ENCODE measurements at regions not wholly inside any gene's neighbourhood (a gene's known extent, or its start where the extent isn't known, plus 50 kb on each side); places are given as distances from the start of the nearest gene placed in this dataset.
A peak's percentile ranks its signal among the peaks of the same experiment; 100 is the strongest.
"Not testable (repeated sequence)": the region's sequence is repeated elsewhere in the genome, so short reads cannot be mapped to it uniquely, and the experiment has no call there.

DNA sequence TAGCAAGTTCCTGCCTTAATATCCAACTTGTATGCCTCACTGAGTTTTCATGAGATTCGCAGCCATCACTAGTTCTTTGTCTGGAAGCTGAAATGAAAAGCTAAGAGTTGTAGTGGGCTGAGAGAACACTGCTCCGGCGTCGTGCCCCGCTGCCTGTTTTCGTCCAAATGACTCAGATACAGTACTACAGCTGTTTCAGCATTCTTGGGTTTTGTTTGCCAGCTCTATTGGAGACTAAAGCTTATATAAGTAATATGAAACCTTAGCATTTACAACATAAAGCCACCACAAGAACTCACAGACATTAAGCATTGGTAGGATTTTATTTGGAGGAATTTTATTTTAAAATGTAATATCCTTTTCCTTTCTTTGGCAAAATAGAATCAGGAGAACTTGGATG is 299.7 kb downstream of the DLEU7 start:
- no peak for DNase-seq

DNA sequence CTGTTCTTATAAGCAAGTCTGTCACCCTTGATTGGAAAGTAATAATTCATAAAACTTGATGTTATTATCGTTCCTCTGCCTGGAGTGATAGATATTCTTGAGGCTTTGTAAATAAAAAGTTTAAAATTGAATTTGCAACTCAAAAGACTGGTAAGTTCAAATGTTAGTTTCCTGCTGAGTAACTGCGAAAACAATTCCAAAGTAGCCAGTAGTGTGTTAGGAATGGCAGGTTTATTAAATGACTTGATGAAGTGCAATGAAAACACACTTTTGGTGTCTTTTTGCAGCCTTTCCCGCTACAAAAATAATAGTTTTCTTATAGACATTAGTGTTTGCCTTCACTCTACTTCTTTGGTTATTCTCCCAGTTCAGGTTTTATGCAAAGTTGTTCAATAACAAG is 299.3 kb downstream of the DLEU7 start:
- no peak for DNase-seq

DNA sequence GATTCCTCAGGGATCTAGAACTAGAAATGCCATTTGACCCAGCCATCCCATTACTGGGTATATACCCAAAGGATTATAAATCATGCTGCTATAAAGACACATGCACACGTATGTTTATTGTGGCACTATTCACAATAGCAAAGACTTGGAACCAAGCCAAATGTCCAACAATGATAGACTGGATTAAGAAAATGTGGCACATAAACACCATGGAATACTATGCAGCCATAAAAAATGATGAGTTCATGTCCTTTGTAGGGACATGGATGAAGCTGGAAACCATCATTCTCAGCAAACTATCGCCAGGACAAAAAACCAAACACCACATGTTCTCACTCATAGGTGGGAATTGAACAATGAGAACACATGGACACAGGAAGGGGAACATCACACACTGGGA is 296.3 kb downstream of the DLEU7 start:
- DNase-seq: not testable (repeated sequence)

DNA sequence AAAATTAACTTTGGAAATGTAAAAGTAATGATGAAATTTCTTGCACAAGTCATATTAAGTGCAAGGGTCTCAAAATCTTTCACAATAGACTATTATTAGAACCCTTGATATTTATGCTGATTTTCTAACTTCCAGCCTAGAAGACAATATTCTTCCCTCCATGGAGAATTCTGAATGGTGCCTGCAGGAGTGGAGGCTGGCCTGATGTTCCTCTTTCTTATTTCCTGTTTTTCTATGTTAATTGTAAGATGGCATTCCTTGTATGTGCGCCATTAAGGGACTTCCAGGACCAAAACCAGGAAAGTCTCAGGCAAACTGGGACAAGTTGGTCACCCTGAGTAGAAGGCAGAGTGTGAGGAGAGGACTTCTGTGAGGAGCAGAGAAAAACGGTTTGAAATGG is 294.9 kb downstream of the DLEU7 start:
- no peak for DNase-seq

DNA sequence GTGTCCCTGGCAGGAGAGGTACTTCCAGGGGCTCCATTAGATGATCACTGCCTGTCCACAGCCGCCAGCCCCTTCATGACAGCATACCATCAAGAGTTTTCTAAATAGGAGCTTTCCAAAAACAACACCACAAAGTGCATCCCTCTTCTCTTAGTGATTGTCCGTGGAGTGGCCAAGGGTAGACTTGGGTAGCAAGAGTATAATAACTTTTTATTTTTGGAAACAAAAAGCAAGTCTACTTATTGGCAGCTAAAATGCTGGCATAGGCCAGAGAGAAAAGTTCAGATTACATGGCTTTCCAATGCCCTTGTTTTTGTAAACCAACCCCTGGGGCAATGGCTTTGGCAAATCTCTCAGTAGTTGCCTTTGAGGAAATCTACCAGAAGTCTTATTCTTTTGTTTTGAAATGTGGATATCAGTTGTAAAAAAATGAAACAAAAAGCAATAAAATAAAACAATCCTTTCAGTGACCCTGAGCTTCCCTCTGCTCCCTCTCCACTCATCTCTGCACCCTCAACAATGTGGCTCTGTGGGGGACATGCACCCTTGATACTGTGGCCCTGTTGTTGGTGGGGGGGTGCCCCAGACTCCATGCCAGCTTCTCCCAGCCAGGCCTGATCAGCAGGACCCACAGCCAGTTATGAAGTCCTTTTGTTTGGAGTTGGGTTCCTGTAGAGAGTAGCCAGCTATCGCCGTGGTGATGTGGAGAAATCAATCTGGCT is 294.1 kb downstream of the DLEU7 start:
- no peak for DNase-seq

DNA sequence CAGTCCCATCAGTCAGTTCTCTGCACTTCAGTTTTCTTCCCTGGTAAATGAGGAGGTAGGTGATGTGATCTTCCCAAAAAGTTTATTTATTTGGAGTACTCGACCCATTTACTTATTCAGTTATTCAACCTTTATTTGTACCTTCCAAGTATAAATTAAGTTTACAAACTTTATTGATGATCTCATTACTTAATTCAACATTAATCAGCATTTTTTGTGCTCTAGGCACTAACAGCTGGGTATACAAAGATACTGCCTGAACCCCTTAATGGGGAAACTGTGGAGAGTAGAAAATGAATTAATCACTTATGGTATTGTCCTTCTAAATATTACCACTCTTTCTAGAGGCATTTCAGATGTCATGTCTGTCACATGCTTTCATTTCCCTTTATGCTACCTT is 293.3 kb downstream of the DLEU7 start:
- no peak for DNase-seq

DNA sequence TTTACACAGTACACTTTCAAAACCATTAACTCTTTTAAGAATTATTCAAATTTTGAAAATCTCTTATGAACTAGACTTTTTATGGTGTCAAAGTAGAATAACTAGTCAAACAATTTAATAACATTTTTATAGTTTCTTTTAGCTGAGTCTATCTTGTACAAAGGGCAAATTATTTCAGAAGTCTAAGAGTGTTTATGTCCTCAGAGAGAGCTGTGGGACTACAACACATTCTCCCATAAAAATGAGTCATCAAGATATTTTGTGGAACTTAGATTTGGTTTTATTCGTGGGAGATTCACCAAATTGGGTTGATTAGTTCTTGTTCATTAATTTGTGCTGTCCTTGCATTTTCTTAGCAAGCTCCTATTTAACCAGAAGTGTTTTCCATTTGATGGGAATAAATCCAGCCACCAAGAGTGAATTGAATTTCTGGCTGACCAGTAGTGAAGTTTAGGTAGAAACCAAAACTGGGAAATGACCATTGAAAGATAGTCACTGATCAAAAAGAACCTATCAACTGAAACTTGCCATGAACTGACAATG is 291.0 kb downstream of the DLEU7 start:
- DNase-seq: no peak

DNA sequence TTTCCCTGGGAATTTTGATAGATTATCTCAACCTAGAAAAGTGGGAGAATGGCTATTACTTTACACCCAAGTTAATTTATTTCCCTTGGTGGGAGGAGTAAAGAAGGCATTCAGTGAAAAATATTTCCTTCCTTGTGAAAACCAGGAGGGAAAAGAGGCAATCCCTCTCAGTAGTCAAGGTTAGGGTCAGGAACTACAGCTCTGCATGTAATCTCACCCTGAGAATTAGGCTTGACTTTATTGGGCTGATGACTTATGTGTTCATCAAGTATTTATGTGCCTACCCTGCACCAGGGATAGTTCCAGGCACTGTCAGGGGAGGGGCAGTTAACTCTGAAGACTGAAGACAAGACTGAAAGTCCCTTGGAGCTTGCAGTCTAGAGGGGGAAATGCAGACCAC is 281.8 kb downstream of the DLEU7 start:
- DNase-seq: no peak

DNA sequence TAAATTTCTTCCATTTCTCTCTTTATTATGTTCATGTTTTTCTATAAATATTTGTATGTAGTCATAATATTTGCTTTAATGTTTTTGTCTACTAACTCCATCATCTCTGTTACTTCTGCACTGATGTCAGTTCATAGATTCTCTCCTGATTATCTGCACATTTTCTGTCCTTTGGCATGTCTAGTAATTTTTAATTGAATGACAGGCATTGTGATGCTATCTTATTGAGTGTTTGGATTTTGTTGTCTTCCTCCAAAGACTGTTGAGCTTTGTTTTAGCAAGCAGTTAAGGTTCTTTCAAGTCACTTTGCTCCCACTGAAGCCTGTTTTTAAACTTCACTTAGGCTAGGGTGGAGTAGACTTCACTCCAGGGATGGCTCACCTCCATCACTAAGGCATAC is 276.8 kb downstream of the DLEU7 start:
- no peak for DNase-seq

DNA sequence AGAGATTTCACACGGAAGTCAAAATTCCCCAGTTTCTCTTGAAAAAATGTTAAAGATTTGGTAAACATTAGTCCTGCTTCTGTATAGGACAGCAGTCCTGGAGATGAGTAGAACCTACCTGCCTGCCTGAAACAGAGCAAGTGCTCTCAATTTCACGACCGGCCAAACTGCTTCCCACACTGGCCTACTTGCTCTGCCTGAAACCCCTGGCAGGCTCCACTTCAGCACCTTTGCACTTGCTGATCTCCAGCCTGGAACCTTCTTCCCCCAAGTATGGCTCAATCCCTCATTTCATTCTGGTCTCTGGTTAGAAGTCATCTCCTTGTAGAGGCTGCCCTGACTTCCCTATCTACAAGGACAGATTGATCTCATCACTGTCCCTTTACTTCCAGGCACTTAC is 271.4 kb downstream of the DLEU7 start:
- no peak for DNase-seq

DNA sequence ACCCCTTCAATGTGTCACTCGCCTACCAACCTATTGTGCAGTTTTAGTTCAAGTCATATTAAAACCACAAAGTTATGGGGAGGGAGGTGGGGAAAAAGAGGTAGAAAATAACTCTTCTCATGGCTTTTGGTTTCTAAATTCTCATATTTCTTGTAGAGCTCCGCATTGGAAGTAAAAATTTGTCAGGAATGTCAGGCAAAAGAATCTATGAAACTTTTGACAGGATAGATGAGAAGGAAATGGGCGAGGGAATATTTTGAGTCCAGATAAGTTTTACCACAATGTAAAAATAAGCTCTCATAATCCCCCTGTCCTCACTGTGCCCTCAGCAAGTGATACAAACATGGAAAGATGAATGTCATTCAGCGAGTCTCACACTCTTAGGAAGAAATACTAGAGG is 270.4 kb downstream of the DLEU7 start:
- no peak for DNase-seq

DNA sequence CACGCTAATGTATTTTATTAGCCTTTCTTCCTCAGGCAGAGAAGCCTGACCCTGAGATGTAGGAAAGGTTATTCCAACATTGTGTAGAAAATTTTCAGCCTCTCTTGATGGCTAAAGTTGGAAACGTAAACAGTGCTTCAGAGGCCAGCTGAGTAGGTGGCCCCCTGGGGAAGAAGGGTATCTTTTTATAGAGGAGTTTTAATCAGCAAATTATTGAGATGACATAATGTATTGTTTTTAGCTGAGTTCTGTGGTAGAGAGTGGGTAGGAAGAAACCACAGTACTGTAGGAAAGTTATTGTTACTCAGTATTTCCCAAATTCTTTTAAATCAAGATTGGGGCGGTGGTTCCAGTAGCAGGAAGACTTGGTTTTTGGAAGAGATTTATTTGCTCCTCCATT is 268.8 kb downstream of the DLEU7 start:
- DNase-seq: no peak

DNA sequence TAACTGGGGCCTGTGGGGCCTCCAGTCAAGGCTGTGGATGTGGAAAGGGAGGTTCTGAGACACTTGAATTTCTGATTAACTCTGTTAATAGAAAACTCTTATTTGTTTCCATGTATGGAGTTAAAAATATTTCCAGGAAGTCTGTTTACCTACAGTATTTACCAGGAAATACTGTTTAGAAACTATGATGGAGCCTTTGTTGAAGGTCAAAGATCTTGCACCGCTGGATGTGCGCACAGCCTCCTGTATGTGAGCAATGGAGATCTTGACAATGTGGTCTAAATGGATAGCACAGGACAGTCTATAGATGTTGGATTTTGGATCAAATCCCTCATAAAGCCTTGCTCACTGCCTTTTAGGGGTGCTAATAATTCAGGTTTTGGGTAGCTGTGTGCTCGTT is 268.4 kb downstream of the DLEU7 start:
- no peak for DNase-seq

DNA sequence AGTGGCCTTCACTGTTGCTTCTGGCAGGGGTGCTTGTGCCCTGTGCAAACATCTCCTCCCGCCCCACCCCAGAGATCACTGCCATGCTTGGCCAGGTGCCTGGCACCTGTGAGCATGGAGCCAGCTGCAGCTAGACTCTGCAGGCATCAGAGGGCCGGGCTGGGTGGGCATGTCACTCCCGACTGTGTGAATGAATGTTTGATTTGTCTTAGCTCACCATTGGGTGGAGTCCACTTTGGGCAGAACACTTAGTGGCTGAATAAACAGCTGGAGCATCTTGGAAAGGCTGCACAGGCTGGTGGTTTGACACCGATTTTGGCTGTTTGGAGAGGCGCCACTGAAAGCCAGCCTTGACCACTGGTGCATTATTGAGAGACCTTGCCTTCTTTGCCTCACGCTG is 267.3 kb downstream of the DLEU7 start:
- peak; percentile 85 for DNase-seq

DNA sequence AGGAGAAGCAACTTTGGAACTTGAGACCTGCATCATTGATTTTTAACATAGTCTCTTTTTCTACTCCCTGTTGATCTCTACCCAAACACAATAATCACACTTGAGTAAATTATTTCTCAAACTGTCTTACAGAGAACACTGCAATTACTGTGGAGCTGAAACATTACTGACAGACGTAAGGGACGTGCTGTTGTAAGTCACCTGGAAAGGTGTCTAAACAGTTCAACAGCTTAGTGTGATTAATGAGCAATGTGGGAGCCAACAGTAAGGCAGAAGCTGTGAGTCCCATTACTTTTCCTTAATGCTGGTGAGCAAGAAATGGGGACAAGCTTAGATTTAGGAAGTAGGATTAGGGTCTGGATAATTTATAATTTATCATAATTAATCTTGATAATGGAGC is 265.7 kb downstream of the DLEU7 start:
- no peak for DNase-seq

DNA sequence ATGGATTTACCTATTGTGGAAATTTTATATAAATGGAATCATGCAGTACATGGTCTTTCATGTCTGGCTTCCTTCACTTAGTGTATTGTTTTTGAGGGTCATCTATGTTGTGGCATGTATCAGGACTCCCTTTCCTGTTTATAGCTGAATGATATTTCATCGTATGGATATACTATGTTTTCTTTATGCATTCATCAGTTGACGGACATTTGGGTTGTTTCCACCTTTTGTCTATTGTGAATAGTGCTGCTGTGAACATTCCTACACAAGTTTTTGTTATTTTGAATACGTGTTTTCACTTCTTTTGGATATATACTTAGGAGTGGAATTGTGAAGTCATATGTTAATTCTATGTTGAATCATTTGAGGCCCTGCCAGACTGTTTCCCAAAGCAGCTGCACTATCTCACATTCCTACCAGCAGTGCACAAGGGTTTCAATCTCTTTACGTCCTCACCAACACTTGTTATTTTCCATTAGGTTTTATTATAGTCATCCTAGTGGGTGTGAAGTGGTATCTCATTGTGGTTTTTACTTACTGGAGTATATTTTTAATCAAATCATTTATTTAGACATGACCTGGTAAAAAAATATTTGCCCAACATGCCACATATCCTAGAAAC is 262.7 kb downstream of the DLEU7 start:
- DNase-seq: no peak

DNA sequence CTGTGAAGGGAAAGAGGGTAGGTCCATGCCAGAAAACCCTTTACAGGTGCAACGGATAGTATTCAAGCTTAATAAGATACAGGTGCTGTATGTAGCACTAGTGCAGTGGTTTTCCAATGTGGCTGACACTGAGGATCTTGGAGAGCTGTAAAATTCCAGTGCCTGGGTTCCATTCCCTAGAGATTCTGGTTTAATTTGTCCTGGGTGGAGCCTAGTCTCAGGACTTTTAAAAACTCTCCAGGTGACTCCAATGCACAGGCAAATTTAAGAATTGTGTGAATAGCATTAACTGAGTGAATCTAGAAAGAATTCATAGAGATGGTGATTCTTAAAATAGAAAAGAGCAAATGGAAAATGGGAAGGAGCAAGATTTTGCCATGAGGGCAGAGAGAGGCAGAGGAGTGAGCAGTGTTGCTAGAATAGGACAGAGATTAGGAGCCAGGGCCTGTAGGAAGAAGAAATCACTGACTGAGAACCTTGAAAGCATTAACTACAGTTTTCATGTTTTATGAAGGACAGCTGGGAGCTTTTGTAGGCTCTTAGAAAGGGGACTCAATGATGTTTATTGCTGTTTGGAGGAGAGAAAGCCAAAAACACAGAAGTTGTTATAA is 261.8 kb downstream of the DLEU7 start:
- DNase-seq: no peak

DNA sequence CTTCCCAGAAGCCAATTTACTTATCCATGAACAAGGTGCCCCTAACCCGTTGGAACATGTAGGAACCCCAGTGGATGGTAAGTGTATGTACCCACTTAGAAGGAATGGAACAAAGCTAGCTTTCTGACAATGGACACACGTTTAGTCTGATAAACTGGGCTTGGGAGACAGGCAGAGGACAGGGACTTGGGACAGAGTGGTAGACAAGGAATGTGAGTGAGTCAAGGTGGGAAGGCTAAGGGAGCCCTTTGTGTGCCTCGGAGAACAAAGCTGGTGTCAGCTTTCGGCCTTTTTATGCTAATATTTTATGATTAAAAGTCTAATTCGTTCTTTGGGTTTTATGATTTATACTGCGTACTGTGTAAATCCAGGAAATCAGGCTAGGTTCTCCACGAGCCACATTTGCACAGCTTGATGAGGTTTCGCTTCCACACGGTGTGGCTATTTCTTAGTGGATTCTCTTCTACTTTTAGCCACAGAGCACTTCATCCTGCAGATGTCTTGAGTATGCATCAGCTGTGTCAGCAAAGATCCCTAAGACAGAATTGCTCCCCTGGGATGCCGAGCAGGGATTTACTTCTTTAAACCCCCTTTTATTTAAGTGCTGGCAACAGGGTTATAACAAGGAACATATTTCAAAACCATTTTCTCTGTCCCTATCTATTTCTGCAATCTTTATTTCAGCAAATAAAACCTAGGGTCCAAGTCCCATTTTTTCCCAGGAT is 258.5 kb downstream of the DLEU7 start:
- DNase-seq: no peak

DNA sequence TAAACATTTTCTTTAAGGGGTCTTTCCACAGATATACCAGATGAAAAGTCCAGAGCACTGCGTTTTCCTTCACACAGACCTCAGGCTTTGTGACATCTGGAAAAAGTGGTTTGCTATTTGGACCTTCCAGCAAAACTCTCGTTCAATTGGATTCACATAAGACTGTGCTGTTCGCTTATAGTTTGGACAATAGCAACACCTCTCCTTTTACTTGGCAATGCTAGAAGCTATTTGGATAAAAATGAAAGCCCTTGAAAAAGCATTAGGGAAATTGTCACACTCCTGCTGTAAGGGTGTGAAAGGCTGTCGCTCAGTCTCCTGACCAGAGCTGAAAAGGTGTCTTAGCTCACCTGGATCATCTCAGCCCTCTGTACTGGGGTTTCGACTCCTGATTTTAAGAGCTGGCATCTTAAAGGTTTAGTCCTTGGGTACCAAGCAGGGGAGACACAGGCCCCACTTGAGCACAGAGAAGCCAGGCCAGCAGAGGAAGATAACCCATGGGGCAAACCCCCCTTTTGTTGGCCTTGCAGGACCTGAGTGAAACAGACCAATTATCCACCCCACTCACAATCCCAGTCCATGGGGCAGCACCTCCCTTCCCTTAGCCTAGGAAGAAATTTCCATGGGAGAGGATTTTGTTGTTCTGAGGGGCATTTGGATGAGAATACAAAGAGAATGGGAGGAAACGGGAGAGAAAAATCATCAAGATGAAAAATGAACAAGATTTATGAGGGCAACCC is 257.6 kb downstream of the DLEU7 start:
- DNase-seq: no peak

DNA sequence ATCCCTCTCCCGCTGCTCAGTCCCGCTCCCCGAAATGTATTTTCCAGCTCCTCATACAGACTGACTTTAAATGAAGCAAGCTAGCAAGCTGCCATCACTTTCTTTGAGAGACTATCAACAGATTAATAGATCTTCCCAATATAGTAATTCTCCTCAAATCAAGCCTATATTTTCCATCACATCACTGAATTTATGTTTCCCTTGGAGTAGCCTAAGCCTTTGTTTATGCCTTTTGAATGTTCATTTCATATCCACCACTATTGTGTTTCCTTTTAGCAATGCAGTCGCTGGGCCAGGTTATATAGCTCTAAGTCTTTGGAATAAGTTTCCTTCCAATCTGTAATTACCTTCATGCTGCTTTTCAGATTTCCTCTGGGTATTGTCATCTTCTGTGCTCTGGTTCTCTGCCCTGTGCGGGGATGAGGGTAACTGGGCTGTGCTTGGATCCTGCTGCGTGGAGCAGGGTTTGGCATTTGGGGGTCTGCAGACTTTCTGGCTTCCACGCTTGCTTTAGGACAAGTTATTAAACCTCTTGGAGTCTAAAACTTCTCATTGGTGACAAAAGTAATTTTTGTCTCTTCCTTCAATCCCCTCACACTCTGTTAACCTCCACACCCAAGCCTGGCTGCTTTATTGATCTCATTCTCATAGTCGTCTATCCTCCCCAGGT is 256.9 kb downstream of the DLEU7 start:
- DNase-seq: no peak

DNA sequence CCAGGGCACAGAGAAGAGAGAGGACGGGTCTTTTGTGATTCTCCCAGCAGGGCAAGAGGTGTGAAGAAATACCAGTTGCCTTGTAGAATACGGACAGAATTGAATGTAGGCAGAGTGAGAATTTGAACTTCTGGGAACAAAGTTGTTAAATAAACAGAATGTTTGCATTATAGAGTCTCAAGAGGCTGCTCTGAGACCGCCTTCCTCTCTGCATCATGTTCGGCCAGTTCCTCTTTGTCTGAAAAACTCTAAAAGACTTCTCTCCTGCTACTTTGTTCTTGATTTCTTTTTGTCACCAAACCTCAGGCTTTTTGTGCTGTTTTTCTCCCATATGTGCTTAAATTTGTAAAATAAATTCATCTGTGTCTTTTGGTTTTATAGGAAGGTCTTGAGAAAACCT is 256.4 kb downstream of the DLEU7 start:
- no peak for DNase-seq

DNA sequence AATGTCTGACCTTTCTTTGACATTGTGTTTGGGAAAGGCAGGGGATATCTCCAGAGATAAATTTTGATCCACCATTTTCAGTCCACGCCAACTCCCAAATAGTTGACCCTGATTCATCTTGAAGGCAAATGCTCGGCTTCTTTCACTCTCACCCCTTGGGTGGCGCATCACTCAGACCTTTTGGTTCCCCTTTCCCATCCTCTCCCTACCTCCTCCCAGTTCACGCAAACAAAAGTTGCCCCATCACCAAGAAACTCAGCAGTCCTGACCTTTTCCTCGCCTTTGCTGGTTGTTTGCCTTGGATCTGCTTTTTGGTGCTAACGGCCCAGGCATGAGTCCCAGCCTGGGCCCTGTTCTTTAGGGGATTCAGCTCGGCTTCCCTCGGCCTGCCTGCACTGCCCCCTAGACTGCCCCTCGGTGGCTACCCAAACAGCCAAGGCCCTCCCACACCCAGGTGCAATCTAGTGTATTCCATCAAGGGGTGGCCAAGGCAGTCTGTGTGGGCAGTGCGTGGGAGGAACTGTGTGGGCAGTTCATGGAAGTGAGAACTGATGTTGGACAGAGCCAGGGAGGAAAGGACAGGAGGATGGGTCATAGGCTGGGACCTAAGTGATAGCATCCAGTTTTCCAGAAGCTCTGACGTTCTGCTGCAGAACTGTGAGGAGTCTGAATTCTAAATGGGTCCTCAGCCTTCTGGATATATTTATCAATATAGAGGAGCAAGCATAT is 255.7 kb downstream of the DLEU7 start:
- no peak for DNase-seq

Measured in NCI-H1105 treated with DMSO at 0.1 percent for 48 hours (cell line).